ENCODE measurements at regions not wholly inside any gene's neighbourhood (a gene's known extent, or its start where the extent isn't known, plus 50 kb on each side); places are given as distances from the start of the nearest gene placed in this dataset.

- TF ChIP-seq HES1 (IDR thresholded peaks at IDR 0.05; ENCODE audit: low read depth) (no peak), KDM2B (CRISPR knock-in tag; IDR thresholded peaks at IDR 0.05) (no peak)
Observed at GRCh38 chr3:39573392-39573791, 105.9 kb downstream of the MOBP start.

Data from K562 (cell line).